DOHH2 (cell line): ENCODE measurements at regions not wholly inside any gene's neighbourhood (a gene's known extent, or its start where the extent isn't known, plus 50 kb on each side); places are given as distances from the start of the nearest gene placed in this dataset.

Source experiments
- EZH2phosphoT487 ChIP-seq: fragments of 200-600 bp; sonication (generic); IDR thresholded peaks from 2 replicates; pipeline ENCODE4 v1.6.1; 2017; ENCODE audit warnings: borderline replicate concordance, mild to moderate bottlenecking, antibody characterized with exemption, low read length, moderate library complexity, mixed read lengths
- TF ChIP-seq, protein P1 (sequence below): fragments of 200-600 bp; sonication (generic); IDR thresholded peaks from one replicate; pipeline ENCODE4 v1.5.1; 2014; ENCODE audit warnings: antibody characterized with exemption, mild to moderate bottlenecking, low read depth, low read length; ENCODE audit not compliant: poor library complexity, severe bottlenecking

DNA sequence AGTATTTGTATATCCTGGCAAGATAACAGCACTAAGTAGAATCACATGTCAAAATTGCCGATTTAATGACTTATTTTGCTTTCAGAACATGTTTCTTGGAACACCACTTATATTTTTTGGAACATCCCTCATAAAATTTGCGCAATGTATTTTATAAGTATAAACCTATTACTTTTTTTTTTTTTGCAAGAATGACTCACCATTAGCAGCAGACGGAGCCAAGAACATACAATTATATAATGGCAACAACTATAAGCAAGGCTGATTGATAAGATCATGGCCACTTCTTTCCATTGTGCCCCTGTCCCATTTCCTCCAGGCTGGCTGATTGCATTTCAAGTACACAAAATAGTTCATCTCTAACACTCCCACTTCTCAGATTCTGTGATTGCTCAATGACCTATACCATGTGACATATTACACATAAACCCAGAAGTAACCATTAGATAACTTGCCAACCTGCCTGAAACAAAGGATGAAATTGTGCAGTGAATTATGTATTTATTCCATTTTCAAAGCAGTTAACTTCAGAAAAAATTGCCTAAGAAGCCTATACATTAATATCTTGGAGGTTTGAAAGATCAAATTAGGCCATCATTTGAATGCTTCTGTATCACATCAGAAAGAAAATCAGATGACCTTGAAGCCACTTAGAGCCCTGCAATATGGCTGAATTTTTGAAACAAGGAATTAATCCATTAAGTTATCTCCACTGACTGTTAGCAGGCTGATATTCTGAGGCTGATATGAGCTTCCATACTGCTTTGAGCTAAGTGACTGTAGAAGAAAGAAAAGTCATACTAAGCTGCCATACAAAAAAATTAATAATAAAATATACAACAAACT, 77.8 kb upstream of the PRMT6 start:
- TF ChIP-seq, protein P1, sequence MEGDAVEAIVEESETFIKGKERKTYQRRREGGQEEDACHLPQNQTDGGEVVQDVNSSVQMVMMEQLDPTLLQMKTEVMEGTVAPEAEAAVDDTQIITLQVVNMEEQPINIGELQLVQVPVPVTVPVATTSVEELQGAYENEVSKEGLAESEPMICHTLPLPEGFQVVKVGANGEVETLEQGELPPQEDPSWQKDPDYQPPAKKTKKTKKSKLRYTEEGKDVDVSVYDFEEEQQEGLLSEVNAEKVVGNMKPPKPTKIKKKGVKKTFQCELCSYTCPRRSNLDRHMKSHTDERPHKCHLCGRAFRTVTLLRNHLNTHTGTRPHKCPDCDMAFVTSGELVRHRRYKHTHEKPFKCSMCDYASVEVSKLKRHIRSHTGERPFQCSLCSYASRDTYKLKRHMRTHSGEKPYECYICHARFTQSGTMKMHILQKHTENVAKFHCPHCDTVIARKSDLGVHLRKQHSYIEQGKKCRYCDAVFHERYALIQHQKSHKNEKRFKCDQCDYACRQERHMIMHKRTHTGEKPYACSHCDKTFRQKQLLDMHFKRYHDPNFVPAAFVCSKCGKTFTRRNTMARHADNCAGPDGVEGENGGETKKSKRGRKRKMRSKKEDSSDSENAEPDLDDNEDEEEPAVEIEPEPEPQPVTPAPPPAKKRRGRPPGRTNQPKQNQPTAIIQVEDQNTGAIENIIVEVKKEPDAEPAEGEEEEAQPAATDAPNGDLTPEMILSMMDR, result no peak
- TF ChIP-seq EZH2phosphoT487, result no peak
